H9 (cell line): ENCODE measurements at regions not wholly inside any gene's neighbourhood (a gene's known extent, or its start where the extent isn't known, plus 50 kb on each side); places are given as distances from the start of the nearest gene placed in this dataset.
A peak's percentile ranks its signal among the peaks of the same experiment; 100 is the strongest.

Experiments
- DNase-seq: peaks from one replicate; pipeline ENCODE4 v3.0.0-alpha.2; 2017
- H2AFZ ChIP-seq: one replicate; pipeline ENCODE4 v1.6.1; 2013; ENCODE audit warnings: mild to moderate bottlenecking, low read length, control low read depth, moderate library complexity
- H2AK5ac ChIP-seq: 2 replicates; pipeline ENCODE4 v1.6.1; 2013; ENCODE audit warnings: low read length, control low read depth, mixed read lengths; ENCODE audit not compliant: insufficient read length
- H2BK120ac ChIP-seq: one replicate; pipeline ENCODE4 v1.6.1; 2013; ENCODE audit warnings: low read depth, mild to moderate bottlenecking, low read length, control low read depth, inconsistent platforms; ENCODE audit not compliant: poor library complexity, severe bottlenecking
- H2BK12ac ChIP-seq: 2 replicates; pipeline ENCODE4 v1.6.1; 2013; ENCODE audit warnings: low read length, control low read depth, mixed read lengths, low read depth; ENCODE audit not compliant: insufficient read length
- H2BK15ac ChIP-seq: 2 replicates; pipeline ENCODE4 v1.6.1; 2013; ENCODE audit warnings: low read depth, low read length, control low read depth
- H2BK20ac ChIP-seq: one replicate; pipeline ENCODE4 v1.6.1; 2013; ENCODE audit warnings: low read depth, mild to moderate bottlenecking, low read length, control low read depth, inconsistent platforms; ENCODE audit not compliant: poor library complexity, severe bottlenecking
- H2BK5ac ChIP-seq: 2 replicates; pipeline ENCODE4 v1.6.1; 2013; ENCODE audit warnings: low read length, control low read depth, mixed read lengths; ENCODE audit not compliant: insufficient read length
- H3K14ac ChIP-seq: 2 replicates; pipeline ENCODE4 v1.6.1; 2013; ENCODE audit warnings: low read length, control low read depth; ENCODE audit not compliant: insufficient read depth
- H3K18ac ChIP-seq: 2 replicates; pipeline ENCODE4 v1.6.1; 2013; ENCODE audit warnings: low read depth, mild to moderate bottlenecking, mixed read lengths, low read length, control low read depth; ENCODE audit not compliant: insufficient read length
- H3K23ac ChIP-seq: 2 replicates; pipeline ENCODE4 v1.6.1; 2013; ENCODE audit warnings: low read length, control low read depth, mixed read lengths, low read depth; ENCODE audit not compliant: insufficient read length
- H3K23me2 ChIP-seq: 2 replicates; pipeline ENCODE4 v1.6.1; 2013; ENCODE audit warnings: low read depth, mild to moderate bottlenecking, mixed read lengths, low read length, control low read depth; ENCODE audit not compliant: insufficient read length, poor library complexity, severe bottlenecking
- H3K27ac ChIP-seq: 2 replicates; pipeline ENCODE4 v1.5.1; 2013; ENCODE audit warnings: low read length, control low read depth, mixed read lengths, low read depth; ENCODE audit not compliant: insufficient read length
- H3K27me3 ChIP-seq: 2 replicates; pipeline ENCODE4 v1.6.1; 2013; ENCODE audit warnings: low read length, control low read depth, inconsistent platforms; ENCODE audit not compliant: insufficient read depth
- H3K4ac ChIP-seq: 2 replicates; pipeline ENCODE4 v1.6.1; 2013; ENCODE audit warnings: low read depth, mild to moderate bottlenecking, control low read depth, inconsistent platforms, low read length, moderate library complexity
- H3K4me1 ChIP-seq: 2 replicates; pipeline ENCODE4 v1.6.1; 2013; ENCODE audit warnings: low read length, control low read depth, inconsistent platforms; ENCODE audit not compliant: insufficient read depth
- H3K4me2 ChIP-seq: 2 replicates; pipeline ENCODE4 v1.6.1; 2013; ENCODE audit warnings: low read length, control low read depth, mixed read lengths; ENCODE audit not compliant: insufficient read length, insufficient read depth
- H3K56ac ChIP-seq: 2 replicates; pipeline ENCODE4 v1.6.1; 2013; ENCODE audit warnings: low read depth, mild to moderate bottlenecking, mixed read lengths, low read length, control low read depth; ENCODE audit not compliant: insufficient read length
- H3K79me1 ChIP-seq: 2 replicates; pipeline ENCODE4 v1.6.1; 2013; ENCODE audit warnings: low read depth, mild to moderate bottlenecking, moderate library complexity, low read length, control low read depth, inconsistent platforms; ENCODE audit not compliant: insufficient read depth, poor library complexity, severe bottlenecking
- H3K79me2 ChIP-seq: 2 replicates; pipeline ENCODE4 v1.6.1; 2013; ENCODE audit warnings: low read length, control low read depth, inconsistent platforms; ENCODE audit not compliant: insufficient read depth
- H3K9ac ChIP-seq: 2 replicates; pipeline ENCODE4 v1.6.1; 2013; ENCODE audit warnings: low read length, control low read depth, mixed read lengths; ENCODE audit not compliant: insufficient read length; ENCODE audit errors: extremely low read depth
- H3K9me3 ChIP-seq: one replicate; pipeline ENCODE4 v1.6.1; 2013; ENCODE audit warnings: low read depth, low read length, inconsistent platforms; ENCODE audit not compliant: control insufficient read depth
- H3T11ph ChIP-seq: one replicate; pipeline ENCODE4 v1.6.1; 2013; ENCODE audit warnings: mild to moderate bottlenecking, low read length, control low read depth, inconsistent platforms
- H4K20me1 ChIP-seq: one replicate; pipeline ENCODE4 v1.6.1; 2013; ENCODE audit not compliant: control insufficient read depth, insufficient read length, insufficient read depth
- H4K5ac ChIP-seq: 2 replicates; pipeline ENCODE4 v1.6.1; 2013; ENCODE audit warnings: low read depth, mild to moderate bottlenecking, mixed read lengths, low read length, control low read depth; ENCODE audit not compliant: insufficient read length
- H4K8ac ChIP-seq: replicated peaks from 2 replicates; pipeline ENCODE4 v1.6.1; 2013; ENCODE audit warnings: low read length, control low read depth, mixed read lengths, low read depth; ENCODE audit not compliant: insufficient read length
- H4K91ac ChIP-seq: 2 replicates; pipeline ENCODE4 v1.6.1; 2013; ENCODE audit warnings: low read depth, mild to moderate bottlenecking, moderate library complexity, mixed read lengths, low read length, control low read depth; ENCODE audit not compliant: insufficient read length
- H3K27ac Mint-ChIP-seq, 3 experiments: 2 replicates in 2 of 3; 3 replicates in 1 of 3; pipeline ENCODE4 v1.8.0; 2020 to 2021; ENCODE audit warnings: mixed read lengths in 3 of 3, mild to moderate bottlenecking in 1 of 3, moderate library complexity in 1 of 3
- H3K27me3 Mint-ChIP-seq: 2 replicates; pipeline ENCODE4 v1.8.0; 2021; ENCODE audit warnings: low read depth, mild to moderate bottlenecking, moderate library complexity, mixed read lengths
- H3K36me3 Mint-ChIP-seq, 3 experiments: 2 replicates in 2 of 3; 3 replicates in 1 of 3; pipeline ENCODE4 v1.8.0; 2020 to 2021; ENCODE audit warnings: low read depth in 3 of 3, mixed read lengths in 3 of 3; ENCODE audit not compliant: insufficient read depth in 1 of 3
- H3K4me1 Mint-ChIP-seq, 2 experiments: 2 replicates each; pipeline ENCODE4 v1.8.0; 2020; ENCODE audit warnings: mixed read lengths in 2 of 2
- H3K4me3 Mint-ChIP-seq, 2 experiments: 2 replicates in 1 of 2; 3 replicates in 1 of 2; pipeline ENCODE4 v1.8.0; 2020 to 2021; ENCODE audit warnings: mild to moderate bottlenecking in 2 of 2, mixed read lengths in 2 of 2, moderate library complexity in 1 of 2
- H3K9me3 Mint-ChIP-seq, 2 experiments: 2 replicates in 1 of 2; 3 replicates in 1 of 2; pipeline ENCODE4 v1.8.0; 2020; ENCODE audit warnings: mild to moderate bottlenecking in 2 of 2, mixed read lengths in 2 of 2, moderate library complexity in 1 of 2
- CTCF ChIP-seq: fragments of 200-600 bp; sonication (generic); conservative IDR thresholded peaks from 3 replicates; pipeline ENCODE4 v1.8.0; 2021; ENCODE audit warnings: antibody characterized with exemption, mild to moderate bottlenecking
- WGBS: extraction: QIAGEN DNeasy Blood & Tissue Kit; methylation state at CpG from one replicate; pipeline ENCODE4 v1.1.7; 2013; ENCODE audit warnings: missing lambda C conversion rate, low lambda C conversion rate, mixed read lengths; ENCODE audit not compliant: insufficient read length; ENCODE audit errors: extremely low coverage; 5-methylcytosine and 5-hydroxymethylcytosine counted together

- H3K9me3 Mint-ChIP-seq: no peaks in the 10 kb centered on the region
- Histone ChIP-seq H2BK15ac (no peak overlapping the region), H4K8ac (no peak overlapping the region), H2AFZ (no peak overlapping the region), H3K23ac (no peak overlapping the region), H3K18ac (no peak overlapping the region), H3K27ac (no peak overlapping the region), H3K4me1 (no peaks in the 10 kb centered on the region), H3K9ac (no peak overlapping the region), H3K27me3 (no peaks in the 10 kb centered on the region), H3K79me2 (no peaks in the 10 kb centered on the region), H4K20me1 (no peaks in the 10 kb centered on the region), H2AK5ac (no peak overlapping the region), H3K4me2 (no peak overlapping the region), H3T11ph (no peak overlapping the region), H3K9me3 (no peaks in the 10 kb centered on the region), H4K5ac (no peak overlapping the region), H3K56ac (no peak overlapping the region), H2BK5ac (no peak overlapping the region), H3K23me2 (no peaks in the 10 kb centered on the region), H3K14ac (no peak overlapping the region), H4K91ac (no peak overlapping the region), H3K79me1 (no peaks in the 10 kb centered on the region), H2BK20ac (no peak overlapping the region), H2BK12ac (no peak overlapping the region), H3K4ac (no peak overlapping the region), H2BK120ac (no peak overlapping the region)
- DNase-seq: no peak
- no peaks in the 10 kb centered on the region for H3K4me1 Mint-ChIP-seq
- no peak overlapping the region for H3K27ac Mint-ChIP-seq
- WGBS: no CpG with 5 or more reads among the region's 3 CpGs
- H3K4me3 Mint-ChIP-seq: no peak overlapping the region
- no peaks in the 10 kb centered on the region for H3K36me3 Mint-ChIP-seq
- peaks cover 23% of the 10 kb centered on the region for H3K27me3 Mint-ChIP-seq
- peak; percentile 44; the same call in 2 of the 3 replicates for TF ChIP-seq CTCF
Measured at GRCh38 chr1:78325293-78325692, 165.5 kb upstream of the PTGFR start.
